ENCODE measurements at regions not wholly inside any gene's neighbourhood (a gene's known extent, or its start where the extent isn't known, plus 50 kb on each side); places are given as distances from the start of the nearest gene placed in this dataset.

GRCh38 chrX:148361641-148362040 is 138.8 kb upstream of the AFF2 start:
- H3K27ac ChIP-seq (replicated peaks in 1 of 4): no peak overlapping the region
- no peak for TF ChIP-seq CTCF (IDR thresholded peaks at IDR 0.05)
- no peaks in the 10 kb centered on the region for H3K9me3 ChIP-seq
- H3K27me3 ChIP-seq: no peaks in the 10 kb centered on the region
- no peak overlapping the region for H3K4me3 ChIP-seq
- intact Hi-C loops (cut with DNase I): no loop called here
- no peaks in the 10 kb centered on the region for H3K4me1 ChIP-seq
- no peak for DNase-seq (ENCODE audit: extremely low spot score)
- H3K36me3 ChIP-seq: no peaks in the 10 kb centered on the region

- Histone ChIP-seq H3K27me3 (no peaks in the 10 kb centered on the region), H3K27ac (replicated peaks in 1 of 4) (no peak overlapping the region), H3K4me1 (no peaks in the 10 kb centered on the region), H3K9me3 (no peaks in the 10 kb centered on the region), H3K36me3 (no peaks in the 10 kb centered on the region), H3K4me3 (no peak overlapping the region)
- intact Hi-C loops (cut with DNase I): no loop called here
- WGBS: 23% methylated on average over 3 of the region's 3 CpGs
- DNase-seq (ENCODE audit: extremely low spot score): no peak
- TF ChIP-seq EP300 (IDR thresholded peaks at IDR 0.05): no peak
- no peak for TF ChIP-seq POLR2AphosphoS5 (IDR thresholded peaks at IDR 0.05)
- TF ChIP-seq POLR2A (IDR thresholded peaks at IDR 0.05; ENCODE audit: low read depth): no peak
- TF ChIP-seq CTCF (IDR thresholded peaks at IDR 0.05): no peak
Observed at GRCh38 chrX:148363471-148364235, 136.8 kb upstream of the AFF2 start.

- no peaks in the 10 kb centered on the region for H3K4me1 ChIP-seq
Observed at GRCh38 chrX:148365233-148365632, 135.2 kb upstream of the AFF2 start.

GRCh38 chrX:148371291-148371690 is 129.1 kb upstream of the AFF2 start:
- intact Hi-C loops (cut with DNase I): no loop called here
- Histone ChIP-seq H3K4me3 (no peak overlapping the region), H3K9me3 (peaks cover 0 to 3% (median 0%) of the 10 kb centered on the region in 4 donors), H3K27ac (replicated peaks in 1 of 4) (no peak overlapping the region), H3K36me3 (no peaks in the 10 kb centered on the region), H3K4me1 (no peaks in the 10 kb centered on the region), H3K27me3 (no peaks in the 10 kb centered on the region)
- WGBS: 67% methylated on average over 3 of the region's 3 CpGs
- no peak for TF ChIP-seq POLR2AphosphoS5 (IDR thresholded peaks at IDR 0.05)
- DNase-seq (ENCODE audit: extremely low spot score): no peak

More at GRCh38 chrX:148365233-148365632, 135.2 kb upstream of the AFF2 start:
- TF ChIP-seq POLR2A (IDR thresholded peaks at IDR 0.05; ENCODE audit: low read depth) (no peak), EP300 (IDR thresholded peaks at IDR 0.05) (no peak), CTCF (IDR thresholded peaks at IDR 0.05) (no peak), POLR2AphosphoS5 (IDR thresholded peaks at IDR 0.05) (no peak)
- DNase-seq (ENCODE audit: extremely low spot score): no peak
- H3K4me3 ChIP-seq: no peak overlapping the region
- H3K27ac ChIP-seq (replicated peaks in 1 of 4): no peak overlapping the region
- H3K27me3 ChIP-seq: no peaks in the 10 kb centered on the region
- H3K36me3 ChIP-seq: no peaks in the 10 kb centered on the region
- no peaks in the 10 kb centered on the region for H3K9me3 ChIP-seq
- intact Hi-C loops (cut with DNase I): no loop called here
- WGBS: 47% methylated on average over 2 of the region's 2 CpGs

DNA sequence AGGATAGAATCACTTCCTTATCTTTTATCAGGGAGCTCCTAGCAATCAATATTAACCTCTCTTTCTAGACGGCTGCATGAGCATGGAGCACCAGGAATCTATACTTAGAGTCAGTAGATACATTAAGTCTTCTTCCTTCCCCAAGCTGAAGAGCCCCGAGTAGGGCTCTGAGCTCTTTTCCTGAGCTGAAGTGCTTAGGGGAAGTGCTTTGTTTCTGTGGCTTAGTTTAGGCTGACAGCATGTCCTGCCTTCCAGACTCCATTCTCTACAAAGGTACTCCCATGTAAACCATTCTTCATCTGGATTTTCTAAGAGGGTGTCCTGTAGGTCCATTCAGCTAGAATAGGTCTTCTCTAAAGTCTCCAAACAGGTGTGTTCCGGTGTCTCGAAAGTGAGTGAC is 127.5 kb upstream of the AFF2 start:
- 56% methylated on average over 4 of the region's 4 CpGs for WGBS
- no peaks in the 10 kb centered on the region for H3K36me3 ChIP-seq
- no peaks in the 10 kb centered on the region for H3K27me3 ChIP-seq
- no peaks in the 10 kb centered on the region for H3K4me1 ChIP-seq
- intact Hi-C loops (cut with DNase I): no loop called here
- H3K9me3 ChIP-seq: peaks cover 0 to 6% (median 0%) of the 10 kb centered on the region in 4 donors
- TF ChIP-seq CTCF (IDR thresholded peaks at IDR 0.05) (no peak), POLR2A (IDR thresholded peaks at IDR 0.05; ENCODE audit: low read depth) (no peak), POLR2AphosphoS5 (IDR thresholded peaks at IDR 0.05) (no peak), EP300 (IDR thresholded peaks at IDR 0.05) (no peak)
- no peak overlapping the region for H3K4me3 ChIP-seq
- DNase-seq (ENCODE audit: extremely low spot score): no peak
- H3K27ac ChIP-seq (replicated peaks in 1 of 4): no peak overlapping the region
